Fibroblast of peridontal ligament (primary cell): ENCODE measurements at regions not wholly inside any gene's neighbourhood (a gene's known extent, or its start where the extent isn't known, plus 50 kb on each side); places are given as distances from the start of the nearest gene placed in this dataset.
"Not testable (repeated sequence)": the region's sequence is repeated elsewhere in the genome, so short reads cannot be mapped to it uniquely, and the experiment has no call there.

Experiments used
- DNase-seq: peaks from one replicate; pipeline ENCODE4 v3.0.0-alpha.2; 2010; ENCODE audit errors: extremely low read depth

DNA sequence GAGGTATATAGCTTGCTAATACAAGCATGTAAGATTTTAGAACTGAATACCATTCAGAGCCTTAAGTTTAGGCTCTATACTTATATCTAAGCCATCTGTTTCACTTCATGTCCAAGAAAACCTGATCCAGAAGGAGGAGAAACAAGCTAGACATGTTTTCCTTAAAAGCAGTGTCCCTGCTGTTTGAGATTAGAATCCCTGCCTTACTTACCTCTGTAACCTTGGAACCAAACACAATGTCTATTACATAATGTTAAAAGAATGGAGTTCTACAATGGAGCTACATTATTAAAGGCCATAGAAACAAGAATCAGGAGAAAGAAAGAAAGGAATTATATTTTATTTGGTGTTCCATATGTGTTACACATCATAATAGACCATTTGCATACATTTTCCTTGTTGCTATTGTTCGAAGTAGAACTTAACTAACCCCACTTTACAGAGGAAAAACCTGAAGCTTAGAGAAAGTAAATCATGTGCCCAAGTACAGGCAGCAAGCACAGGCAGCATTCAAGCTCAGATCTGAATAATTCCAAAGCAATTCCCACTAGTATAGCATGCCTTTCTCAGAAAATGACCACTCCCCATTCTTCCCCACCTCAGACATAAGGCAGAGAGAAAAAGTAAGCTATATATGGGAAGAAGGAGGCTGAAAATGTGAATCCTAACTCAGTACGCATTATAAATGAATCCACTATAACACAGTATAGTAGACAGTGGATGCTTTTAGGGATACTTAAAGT is 380.1 kb upstream of the SPAG17 start:
- DNase-seq, result no peak

DNA sequence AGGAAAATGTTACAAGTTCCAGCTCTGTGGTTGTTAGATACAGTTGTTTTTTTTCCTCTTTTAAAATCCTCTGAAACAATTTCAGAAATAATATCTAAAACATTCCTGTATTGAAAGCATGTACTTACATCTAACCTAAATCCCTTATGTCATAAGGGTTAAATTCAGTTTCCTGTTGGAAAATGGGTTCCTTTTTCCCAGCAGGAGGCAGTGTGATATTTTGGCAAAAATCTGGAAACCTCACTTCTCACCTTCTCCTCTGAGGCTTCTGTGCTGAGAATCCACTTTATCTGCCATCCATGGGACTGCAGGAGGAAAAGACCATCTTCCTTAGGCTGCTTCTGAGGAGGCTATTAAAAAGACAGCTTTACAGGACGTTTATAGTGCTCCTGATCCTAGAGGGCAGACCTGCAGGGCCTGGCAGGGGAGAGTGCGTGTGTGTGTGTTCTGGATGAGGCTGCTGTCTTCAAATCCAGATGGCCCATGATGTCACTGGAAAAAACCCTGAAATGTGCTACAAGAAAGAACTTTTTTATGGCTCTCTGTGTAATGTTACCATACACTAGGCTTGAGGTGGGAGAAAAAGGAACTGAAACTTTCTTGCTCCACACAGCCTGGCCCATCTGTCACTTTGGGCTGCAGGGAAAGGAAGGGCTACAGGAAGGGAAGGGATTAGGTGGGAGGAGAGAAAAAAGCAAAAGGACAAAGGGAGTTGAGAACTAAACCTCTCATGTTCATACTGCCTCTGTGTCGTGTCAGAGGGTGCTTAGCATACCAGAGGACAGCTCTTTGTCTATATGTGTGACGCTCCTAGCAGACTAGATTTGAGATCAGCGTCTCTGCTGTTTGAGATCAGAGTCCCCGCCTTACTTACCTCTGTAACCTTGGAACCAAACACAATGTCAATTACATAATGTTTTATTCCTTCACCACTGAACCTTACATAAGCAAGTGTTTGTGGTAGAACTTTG is 379.2 kb upstream of the SPAG17 start:
- DNase-seq, result no peak

DNA sequence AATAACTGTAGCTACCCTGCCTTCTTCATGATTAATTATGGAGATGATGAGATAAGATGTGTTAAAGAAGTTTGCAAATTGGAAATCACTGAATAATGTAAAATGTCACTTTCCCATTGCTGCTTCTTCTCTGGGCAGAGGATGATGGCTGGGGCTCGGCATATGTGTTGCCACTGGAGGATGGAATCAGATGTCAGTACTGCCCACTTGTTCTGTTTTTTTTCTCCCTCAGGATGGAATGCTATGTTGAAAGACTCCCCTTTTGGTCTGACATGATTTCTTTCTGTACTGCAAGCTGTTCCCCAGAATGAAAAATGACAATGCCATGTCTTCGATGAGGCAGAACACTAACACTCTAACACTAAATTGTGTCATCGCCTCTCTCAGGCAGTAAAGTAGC is 373.9 kb upstream of the SPAG17 start:
- DNase-seq, result no peak

DNA sequence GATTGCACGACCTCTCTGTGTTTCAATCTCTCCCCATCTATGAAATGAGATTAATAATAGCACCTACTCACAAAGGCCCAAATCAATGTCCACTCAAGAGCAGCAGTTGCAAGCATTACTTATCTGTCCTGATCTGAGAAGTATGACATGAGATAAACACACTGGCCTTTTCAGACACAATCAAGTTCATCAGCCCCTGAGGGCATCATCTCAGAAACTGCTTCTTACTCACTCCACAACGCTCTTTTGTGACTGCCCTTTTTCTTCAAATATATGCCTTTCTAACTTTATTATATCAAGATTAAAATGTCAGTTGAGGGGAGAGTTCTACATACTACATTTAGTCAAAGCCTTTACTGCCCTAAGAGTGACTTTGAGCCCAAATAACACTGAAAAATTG is 371.9 kb upstream of the SPAG17 start:
- DNase-seq, result no peak

DNA sequence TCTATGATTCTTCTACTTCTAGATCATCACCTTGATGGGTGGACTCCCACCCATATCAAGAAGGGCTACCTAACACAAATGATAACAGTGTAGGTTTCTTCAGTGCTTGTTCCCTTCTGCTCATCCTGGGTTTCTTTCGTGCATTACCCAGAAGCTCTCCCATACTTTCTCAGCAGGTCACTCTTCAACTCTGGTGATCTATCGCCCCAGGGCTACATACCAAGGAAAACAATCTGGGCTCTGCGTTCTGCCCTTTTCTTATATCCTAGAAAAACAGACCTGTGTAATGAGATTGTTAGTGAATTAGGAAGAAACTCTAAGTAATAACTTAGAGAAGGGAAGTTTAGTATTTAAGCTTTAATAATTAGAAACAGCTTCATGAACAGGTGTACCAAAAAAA is 370.6 kb upstream of the SPAG17 start:
- no peak for DNase-seq

DNA sequence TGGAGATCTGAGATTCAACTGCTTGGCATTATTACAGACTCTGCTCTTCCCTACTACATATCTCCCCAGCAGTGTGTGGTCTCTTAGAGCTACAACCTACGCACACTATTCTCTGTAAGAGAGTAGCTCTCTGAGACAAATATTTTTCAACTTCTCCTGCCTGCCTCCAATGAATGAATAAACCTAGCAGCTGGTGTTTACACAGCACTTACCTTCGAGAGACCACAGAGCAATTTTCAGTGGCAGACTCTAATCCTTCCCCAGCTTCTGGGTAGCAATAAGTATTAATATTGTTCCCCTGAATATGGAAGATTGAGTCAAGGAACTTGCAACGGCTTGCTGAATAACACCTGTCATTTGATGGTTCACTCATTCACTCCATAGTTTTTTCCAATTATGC is 350.9 kb upstream of the SPAG17 start:
- DNase-seq, result no peak

DNA sequence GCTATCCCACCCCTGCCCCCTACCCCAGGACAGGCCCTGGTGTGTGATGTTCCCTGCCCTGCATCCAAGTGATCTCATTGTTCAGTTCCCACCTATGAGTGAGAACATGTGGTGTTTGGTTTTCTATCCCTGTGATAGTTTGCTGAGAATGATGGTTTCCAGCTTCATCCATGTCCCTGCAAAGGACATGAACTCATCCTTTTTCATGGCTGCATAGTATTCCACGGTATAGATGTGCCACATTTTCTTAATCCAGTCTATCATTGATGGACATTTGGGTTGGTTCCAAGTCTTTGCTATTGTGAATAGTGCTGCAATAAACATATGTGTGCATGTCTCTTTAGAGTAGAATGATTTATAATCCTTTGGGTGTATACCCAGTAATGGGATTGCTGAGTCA is 326.9 kb upstream of the SPAG17 start:
- not testable (repeated sequence) for DNase-seq

DNA sequence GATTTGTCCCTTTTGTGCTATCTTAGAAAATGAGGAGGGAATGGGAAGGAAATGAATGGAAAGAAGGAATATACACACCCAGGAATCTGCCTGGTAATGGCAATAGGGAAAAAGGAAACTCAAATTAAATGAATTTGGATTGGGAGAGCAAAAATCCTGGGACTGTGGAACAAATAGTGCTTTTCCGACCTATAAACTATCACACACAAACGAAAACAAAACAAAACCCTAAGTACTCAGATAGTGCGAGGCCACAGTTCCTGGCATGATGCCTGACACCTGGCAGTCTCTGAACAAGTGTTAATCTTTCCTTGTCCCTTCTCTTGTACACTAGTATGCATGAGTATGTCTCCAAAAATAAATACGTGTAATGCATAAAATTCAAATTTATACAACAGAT is 319.8 kb upstream of the SPAG17 start:
- no peak for DNase-seq

DNA sequence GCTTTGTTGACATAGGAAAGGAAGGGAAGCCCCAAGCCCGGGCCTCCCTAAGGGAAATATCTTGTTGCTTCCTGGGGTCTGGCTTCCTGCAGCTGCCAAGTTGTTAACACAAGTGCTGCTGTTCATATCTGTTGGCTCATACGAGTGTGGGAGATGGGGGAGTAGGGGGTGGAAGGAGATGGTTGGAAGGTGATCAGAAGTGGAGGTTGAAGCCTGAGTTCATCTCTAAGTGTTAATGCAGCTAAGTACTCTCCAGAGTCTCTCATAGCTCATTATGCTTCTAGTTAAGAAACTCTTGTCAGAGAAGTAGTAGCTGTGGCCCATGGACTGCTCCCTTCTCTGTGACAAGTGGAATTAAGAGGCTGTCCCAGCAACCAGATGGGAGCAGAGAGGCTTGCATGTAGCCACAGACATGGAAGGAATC is 319.2 kb upstream of the SPAG17 start:
- no peak for DNase-seq

DNA sequence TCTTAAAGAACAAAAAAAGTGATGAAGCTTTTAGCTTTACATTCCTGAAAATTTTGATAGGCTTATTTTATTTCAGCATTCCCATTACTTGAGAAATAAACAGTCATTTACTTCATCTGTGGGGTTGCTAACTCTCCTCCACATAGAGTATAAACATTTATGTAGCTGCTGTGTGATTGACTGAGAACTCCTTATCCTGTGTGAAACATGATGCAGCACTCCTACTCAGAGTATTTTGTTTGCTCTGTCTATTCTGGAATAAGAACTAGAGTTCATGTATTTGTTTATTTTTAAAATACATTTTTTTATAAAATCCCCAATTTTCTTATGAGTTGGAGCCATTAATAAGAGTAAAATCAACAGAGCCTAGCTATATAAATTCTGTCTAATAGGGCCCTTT is 318.7 kb upstream of the SPAG17 start:
- DNase-seq, result no peak

DNA sequence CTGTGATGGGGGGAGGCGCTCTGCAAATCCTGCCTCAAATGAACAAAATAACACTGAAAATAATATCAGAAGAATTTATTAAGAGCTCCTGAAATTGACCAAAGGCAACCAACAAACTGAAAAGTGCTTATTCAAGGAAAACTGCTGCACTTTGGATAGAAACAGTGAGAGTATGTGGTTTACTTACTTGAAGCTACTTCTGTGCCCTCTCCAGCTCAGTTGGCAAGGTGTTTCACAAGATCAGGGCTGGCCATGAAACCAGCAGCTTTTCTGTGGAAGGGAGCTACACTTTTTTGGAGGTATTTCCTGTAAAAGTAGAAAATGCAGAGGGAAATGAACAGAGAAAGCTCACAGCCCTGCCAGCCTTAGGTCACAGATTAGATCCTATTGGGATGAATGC is 310.0 kb upstream of the SPAG17 start:
- DNase-seq, result no peak

DNA sequence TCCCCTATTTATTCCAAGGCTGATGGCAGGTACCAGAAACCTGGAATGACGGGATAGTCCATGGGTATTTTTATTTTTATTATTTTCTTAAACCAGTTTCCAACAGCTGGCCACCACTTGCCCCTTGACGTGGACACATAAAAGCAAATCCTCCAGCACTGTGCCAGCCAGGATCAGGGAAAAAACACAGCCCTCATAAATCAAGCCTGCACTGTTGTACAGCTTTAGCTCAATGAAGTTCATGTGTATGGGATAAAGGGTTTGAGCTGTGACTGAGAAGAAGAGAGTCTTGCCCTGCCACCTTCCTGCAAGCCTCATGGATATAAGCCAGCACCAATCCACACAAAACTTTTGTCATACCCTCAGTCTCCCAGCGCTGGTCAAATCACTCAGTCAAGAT is 303.8 kb upstream of the SPAG17 start:
- DNase-seq, result no peak

DNA sequence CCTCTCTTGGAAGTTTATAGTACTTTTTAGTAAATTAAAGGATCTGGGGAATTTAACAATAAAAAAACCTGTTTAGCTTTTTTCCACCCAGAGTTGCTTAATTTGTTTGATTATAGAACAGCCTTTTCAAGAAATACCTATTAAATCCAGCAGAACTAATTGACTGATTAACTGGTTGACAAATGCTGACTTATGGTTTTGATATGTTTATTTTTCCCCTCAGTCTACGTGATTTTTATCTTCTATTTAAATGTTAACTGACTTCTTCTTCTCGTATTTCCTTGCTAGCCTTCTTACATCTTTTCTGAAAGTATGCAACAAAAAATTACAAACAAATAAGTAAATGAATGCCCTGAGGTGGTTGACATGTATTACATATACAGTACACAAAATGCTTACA is 302.9 kb upstream of the SPAG17 start:
- DNase-seq, result no peak

DNA sequence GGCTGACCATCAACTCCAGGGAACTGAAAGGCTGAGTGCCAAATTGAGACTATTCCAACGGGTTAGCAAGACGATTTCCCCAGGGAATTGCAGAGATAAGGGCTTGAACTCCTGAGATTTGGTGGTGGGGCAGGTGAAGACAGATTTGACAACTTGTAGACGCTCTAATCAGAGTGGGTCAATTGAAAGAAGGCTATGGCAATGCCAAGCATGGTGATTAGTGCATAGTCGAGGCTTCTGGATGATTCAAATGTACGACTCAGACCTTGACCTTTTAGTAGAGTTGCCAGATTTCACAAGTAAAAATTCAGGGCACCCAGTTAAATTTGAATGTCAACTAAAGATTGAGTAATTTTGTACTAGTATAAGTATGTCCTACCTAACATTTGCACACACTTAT is 302.1 kb upstream of the SPAG17 start:
- DNase-seq, result no peak

DNA sequence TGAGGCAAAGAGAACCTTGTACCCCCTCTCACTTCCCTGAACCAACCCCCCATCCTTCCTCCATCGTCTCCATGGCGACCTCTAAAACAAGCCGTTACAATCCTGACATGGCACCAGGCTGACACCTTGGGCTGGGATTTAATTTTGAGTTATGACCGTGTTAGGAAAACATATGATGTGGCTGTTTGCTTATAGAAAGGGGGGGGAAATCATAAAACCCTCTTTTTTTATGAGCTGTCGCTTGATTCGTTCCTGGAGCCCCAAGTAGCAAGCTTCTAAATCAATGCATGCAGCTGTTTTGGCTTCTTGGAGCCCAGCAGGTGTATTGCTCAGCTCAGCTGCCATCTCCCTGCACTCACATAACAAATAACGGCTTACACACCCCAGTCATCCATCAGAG is 301.2 kb upstream of the SPAG17 start:
- DNase-seq, result no peak

DNA sequence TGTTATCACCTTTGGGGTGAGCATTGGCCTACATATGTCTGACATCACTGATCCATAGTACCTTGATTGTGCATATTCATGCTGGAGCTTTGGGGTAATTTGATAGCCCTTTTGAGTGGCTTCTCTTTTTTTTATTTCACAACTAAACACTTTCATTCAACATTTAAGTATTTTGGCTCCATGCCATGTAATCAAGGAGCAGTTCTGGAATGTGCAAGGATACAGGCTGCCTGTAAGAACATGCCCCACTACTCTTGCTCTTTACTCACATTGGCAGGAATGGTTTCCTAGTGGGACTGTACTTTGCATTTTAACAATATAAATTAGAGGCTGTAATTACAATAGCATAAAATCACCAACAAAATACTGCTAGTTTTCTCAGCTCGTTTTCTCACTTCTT is 300.7 kb upstream of the SPAG17 start:
- DNase-seq, result no peak

DNA sequence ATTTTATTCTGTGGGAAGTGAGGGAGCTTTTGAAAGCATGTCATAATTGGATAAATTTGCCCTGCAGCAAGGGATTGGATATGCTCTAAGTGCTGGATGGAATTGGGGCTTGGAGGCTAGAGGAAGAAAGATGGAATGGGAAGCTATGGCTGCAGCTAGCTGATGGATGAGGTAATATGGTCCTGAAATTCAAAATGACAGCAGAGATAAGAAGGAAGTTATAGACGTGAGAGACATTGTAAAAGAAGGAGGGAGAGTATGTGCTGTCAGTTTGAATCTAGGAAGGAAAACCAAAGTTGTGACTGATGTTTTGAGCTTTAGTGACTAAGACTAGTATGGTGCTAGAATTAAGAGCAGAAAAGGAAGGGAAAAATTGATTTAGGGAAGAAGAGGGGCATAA is 299.9 kb upstream of the SPAG17 start:
- no peak for DNase-seq

DNA sequence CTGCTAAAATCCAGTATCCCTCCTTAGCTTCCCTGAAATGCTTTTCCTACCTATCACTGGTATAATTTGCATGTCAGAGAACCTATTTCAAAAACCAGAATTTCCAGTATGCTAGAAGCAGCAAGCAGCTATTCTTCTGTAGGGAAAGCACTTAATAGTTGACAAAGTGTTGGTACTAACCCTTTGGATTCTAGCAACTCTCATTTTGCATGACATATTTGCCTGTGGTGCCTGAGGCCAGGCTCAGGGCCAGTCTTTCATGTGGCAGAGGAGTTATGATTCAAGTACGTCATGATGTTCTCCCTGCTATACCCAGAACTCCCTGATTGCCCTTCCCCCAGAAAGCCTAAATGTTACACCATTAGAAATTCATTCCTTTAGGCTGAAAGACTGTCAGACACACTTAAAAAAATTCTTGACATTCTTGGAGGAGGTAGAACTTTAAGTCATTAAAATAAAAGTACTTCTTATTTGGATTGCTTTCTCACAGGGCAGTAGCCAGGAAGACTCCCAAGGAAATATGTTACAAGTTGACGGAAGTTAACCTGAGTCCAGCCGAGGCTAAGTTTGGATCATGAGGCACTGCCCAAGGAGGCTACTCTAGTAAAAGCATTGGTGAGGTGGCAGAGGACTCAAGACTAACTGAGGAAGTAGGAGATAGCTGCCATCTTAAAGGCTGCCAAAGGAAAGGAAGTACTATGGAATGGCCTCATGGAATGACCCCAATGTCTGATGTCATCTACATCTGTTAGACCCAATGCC is 298.4 kb upstream of the SPAG17 start:
- no peak for DNase-seq

DNA sequence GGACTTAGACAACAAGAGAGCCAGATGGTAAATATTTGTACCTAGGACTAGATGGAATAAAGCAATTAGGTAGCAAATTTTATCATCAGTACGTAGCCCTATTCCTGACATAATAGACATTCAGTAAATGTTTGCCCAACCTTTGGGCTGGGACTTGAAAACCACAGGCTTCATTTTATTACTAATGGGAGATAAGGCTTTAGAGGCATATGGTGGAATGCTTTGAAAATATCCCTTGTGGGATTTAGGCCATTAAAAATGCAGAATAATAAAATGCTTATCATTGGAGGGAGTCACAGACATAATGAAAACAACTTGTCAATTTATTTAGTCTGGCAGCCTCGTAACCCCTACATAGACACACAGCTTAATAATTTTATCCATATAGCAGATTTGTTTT is 296.1 kb upstream of the SPAG17 start:
- no peak for DNase-seq

DNA sequence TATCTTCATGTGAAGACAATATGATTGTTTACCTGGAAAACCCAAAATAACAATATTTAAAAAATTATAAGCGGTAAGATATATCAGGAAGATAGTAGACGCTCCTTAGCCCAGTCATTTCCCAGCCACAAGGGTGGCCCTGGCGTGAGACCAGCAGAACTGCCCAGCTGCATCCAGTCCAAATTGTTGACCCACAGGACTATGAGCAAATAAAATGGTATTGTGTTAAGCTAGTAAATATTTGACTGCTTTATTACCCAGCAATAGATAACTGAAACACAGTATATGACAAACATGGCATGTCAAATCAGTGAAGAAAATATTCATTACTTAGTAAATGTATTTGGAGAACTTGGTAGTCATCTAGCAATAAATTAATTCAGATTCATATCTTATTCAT is 294.3 kb upstream of the SPAG17 start:
- no peak for DNase-seq

DNA sequence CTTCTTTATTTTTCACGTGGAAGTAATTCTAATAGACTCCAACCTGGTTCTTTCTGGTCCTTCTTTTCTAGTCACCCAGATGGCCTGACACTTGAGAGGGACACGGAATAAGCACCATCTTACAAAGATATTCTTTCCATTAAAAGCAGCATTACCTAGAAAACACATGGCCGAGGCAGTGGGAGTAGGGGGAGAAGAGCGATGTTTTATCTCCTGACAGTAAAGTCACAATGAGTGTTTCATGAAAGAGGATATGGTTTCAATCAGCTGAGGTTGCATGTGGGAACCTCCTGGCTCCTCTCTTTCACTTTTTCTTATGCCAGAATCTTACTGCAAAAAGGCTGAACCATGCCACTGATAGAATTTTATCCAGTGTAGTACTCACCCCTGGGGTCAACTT is 288.8 kb upstream of the SPAG17 start:
- DNase-seq, result no peak

DNA sequence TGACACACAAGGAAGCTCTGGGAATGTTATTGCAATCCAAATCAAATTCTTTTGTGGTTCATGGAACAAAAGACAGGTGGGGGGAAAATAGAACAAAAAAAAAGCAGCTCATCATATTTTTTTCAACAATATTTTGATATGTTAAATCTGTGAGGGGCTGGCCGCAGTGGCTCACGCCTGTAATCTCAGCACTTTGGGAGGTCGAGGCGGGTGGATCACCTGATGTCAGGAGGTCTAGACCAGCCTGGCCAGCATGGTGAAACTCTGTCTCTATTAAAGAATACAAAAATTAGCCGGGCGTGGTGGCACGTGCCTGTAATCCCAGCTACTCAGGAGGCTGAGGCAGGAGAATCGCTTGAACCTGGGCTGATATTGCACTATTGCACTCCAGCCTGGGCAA is 279.4 kb upstream of the SPAG17 start:
- not testable (repeated sequence) for DNase-seq
